GM19468 (cell line): ENCODE measurements at regions not wholly inside any gene's neighbourhood (a gene's known extent, or its start where the extent isn't known, plus 50 kb on each side); places are given as distances from the start of the nearest gene placed in this dataset.
"Not testable (repeated sequence)": the region's sequence is repeated elsewhere in the genome, so short reads cannot be mapped to it uniquely, and the experiment has no call there.

Experiments
- ATAC-seq: cut with Tn5 transposase; IDR thresholded peaks from one replicate; pipeline ENCODE4 v1.9.1; 2021; ENCODE audit warnings: mild to moderate bottlenecking, moderate library complexity, moderate number of reproducible peaks; ENCODE audit not compliant: unreplicated experiment; ENCODE audit errors: extremely low read depth

DNA sequence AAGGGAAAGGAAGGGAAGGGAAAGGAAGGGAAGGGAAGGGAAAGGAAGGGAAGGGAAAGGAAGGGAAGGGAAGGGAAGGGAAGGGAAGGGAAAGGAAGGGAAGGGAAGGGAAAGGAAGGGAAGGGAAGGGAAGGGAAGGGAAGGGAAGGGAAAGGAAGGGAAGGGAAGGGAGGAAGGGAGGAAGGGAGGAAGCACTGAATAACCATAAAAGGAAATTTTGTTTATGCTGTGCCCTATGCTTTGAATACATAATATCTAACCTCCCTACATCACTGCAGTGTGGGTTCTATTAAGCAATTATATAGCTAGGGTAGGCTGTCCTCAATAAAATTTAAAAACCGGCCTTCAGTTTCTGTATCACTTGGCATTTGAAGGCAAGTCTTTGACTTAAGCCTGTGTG is 346.6 kb downstream of the SLC7A11 start:
- ATAC-seq, result not testable (repeated sequence)

DNA sequence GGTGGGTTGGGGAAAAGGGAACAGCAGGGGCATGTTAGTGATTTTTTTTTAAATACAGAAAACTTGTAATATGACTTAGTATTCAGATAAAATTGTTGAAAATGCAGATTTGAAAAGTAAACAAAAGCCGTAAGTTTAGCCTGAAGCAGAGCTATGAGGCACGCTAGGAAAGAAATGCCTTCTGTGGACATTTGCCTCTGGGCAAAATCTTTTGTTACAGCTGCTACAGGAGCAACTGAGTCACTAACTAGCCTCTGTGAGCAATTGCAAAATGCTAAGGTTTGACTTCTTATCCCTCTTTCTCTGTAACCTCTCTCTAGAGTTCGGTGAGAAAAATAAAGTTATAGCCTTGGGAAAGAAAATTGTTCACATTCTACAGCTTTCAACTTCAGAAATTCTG is 350.0 kb downstream of the SLC7A11 start:
- ATAC-seq, result no peak

DNA sequence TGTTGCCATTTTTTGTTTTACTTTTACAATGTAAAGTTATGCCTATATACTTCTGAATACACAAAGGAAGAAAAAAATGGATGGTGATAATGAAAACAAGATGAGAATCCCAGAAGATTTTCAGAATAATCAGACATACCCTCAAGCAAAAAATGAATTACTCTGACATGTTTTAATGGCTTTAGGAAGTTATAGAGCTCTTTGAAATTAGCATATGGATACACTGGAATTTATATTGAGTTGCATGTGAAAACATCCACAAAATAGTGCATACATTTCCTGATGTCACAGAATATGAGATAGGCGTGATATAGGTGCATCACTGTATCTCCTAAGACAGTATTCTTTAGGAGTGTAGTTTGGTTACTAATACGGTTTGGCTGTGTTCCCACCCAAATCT is 351.3 kb downstream of the SLC7A11 start:
- no peak for ATAC-seq

DNA sequence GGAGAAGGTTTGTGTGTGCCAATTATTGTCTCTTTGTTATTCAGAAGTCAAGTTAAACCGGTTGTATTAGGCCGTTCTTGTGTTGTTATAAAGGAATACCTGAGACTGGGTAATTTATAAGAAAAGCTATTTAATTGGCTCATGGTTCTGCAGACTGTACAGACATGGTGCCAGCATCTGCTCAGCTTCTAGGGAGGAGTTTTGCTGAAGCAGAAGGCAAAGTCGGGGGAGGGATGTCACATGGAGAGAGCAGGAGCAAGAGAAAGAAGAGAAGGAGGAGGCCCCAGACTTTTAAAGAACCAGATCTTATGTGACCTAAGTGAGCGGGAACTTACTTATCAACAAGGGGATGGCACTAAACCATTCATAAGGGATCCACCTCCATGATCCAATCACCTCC is 349.3 kb upstream of the PCDH18 start:
- ATAC-seq, result no peak

DNA sequence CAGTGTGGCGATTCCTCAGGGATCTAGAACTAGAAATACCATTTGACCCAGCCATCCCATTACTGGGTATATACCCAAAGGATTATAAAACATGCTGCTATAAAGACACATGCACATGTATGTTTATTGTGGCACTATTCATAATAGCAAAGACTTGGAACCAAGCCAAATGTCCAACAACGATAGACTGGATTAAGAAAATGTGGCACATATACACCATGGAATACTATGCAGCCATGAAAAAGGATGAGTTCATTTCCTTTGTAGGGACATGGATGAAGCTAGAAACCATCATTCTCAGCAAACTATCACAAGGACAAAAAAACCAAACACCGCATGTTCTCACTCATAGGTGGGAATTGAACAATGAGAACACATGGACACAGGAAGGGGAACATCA is 335.8 kb upstream of the PCDH18 start:
- not testable (repeated sequence) for ATAC-seq

DNA sequence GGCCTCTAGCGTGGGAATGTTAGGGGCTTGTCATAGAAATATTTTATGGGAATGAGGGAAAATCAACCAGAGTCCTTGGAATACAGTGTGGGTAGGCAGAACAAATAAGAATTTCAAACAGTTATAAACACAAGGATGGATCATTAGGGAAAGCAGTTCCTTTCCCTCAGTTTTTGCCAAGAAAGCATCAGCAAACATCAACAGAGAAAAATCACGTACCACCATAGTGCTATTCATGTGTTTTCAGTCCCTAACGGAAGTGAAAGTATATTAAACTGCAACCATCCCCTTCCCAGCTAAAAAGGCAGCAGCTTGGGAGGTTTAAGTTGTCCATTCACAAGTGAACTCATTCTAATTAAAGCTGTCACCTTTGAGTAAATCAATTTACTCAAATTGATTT is 334.4 kb upstream of the PCDH18 start:
- no peak for ATAC-seq

DNA sequence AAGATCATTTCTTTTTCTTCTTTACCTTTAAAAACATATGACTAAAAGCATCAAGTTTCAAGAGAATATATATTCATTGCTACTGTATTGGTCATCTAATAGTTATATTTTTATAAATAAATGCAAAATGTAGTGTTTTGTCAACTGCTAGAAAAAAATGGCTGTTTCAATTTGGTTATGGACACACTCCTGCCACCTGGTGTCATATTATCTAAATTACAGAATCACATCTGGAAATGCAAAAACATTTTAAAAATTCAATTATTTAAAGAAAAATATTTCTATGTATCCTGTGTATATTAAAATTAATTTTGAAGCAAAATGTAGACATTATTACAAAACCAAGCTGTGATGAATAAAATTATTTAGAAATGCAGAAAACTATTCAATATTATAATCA is 329.4 kb upstream of the PCDH18 start:
- ATAC-seq, result no peak

DNA sequence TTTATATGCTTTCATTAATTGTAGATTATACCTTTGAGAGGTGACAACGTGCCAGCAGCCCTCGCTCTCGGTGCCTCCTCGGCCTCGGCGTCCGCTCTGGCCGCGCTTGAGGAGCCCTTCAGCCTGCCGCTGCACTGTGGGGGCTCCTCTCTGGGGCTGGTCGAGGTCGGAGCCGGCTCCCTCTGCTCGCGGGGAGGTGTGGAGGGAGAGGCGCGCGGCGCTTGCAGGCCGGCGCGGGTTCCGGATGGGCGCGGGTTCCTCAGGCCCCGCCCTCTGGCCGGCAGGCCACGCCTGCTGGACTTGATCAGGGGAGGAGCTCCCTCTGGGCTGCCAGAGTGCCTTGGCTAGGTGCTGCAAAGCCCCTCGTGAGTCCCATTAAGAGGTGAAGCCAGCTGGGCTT is 321.1 kb upstream of the PCDH18 start:
- no peak for ATAC-seq

DNA sequence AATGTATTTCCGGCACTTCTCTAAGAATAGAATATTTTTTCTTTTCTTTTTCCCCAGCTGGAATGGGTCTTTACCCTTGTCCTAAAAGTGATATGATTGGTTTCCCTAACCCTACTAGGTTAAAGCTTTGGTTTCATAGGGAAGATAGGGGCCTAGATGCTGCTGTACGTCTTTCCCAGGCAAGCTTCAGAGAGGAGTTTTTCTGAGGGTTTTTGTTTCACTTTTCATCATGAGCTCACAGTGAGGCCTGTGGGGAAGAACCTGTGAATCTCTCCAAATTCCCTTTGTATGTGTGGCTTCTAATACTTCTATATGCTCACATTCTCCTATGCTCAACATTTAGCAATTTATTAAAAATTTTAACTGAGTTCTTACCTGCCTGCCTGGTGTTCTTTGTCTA is 320.0 kb upstream of the PCDH18 start:
- no peak for ATAC-seq

DNA sequence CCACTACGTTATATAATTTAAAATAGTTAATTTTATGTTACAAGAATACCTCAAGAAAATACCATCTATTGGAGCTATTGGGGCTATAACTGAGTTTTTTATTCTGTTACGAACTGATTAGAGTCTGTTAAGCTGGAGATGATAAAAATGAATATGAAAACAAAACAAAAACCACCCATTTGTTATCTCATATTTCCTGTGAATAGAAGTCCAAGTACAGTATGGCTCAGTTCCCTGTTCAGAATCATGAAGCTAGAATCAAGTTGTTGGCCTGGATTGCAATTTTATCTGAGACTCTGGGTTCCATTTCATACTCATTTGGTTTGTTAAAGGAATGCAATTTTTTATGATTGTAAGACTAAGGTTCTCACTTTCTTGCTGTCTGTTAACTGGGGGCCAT is 319.1 kb upstream of the PCDH18 start:
- no peak for ATAC-seq

DNA sequence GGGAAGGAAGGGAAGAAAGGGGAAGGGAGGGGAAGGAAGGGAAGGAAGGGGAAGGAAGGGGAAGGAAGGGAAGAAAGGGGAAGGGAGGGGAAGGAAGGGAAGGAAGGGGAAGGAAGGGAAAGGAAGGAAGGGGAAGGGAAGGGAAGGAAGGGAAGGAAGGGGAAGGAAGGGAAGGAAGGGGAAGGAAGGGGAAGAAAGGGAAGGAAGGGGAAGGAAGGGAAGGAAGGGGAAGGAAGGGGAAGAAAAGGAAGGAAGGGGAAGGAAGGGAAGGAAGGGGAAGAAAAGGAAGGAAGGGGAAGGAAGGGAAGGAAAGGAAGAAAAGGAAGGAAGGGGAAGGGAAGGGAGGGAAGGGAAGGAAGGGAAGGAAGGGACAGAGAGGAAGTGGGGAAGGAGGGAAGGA is 295.7 kb upstream of the PCDH18 start:
- ATAC-seq, result not testable (repeated sequence)

DNA sequence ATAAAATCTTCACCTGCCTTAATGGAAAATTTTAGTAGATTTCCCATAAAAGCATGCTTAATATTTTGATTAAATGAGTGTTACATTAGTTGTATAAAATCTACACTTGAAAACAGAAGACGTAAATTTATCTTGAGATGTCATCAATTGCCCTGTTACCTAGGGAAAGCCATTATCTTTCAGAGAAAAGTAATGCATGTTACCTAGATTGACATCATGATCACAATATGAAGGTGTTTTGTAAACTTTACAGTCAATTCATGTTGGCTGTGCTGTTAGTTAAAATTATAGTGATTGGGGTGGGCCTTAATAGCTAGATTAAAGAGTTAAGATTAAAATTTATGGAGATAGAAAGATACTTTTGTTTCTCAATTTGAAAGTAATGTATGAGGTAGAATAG is 293.2 kb upstream of the PCDH18 start:
- ATAC-seq, result no peak

DNA sequence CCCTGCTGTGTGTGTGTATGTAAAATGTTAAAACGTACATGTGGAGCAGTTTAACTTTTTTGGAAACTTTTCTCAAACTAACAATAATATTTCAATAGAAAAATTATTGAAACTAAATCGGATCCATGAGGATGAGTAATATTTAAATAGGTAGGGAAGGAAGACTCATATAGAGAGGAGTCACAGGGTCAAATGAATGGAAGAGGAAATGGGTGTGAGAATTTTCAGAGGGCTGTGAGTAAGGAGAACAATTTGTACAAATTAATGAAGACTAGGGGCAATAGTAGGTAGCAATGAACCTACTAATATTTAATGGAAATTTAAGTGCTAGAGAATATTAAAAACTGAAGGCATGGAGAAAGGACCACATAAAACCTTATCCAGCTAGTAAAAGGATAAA is 290.7 kb upstream of the PCDH18 start:
- no peak for ATAC-seq

DNA sequence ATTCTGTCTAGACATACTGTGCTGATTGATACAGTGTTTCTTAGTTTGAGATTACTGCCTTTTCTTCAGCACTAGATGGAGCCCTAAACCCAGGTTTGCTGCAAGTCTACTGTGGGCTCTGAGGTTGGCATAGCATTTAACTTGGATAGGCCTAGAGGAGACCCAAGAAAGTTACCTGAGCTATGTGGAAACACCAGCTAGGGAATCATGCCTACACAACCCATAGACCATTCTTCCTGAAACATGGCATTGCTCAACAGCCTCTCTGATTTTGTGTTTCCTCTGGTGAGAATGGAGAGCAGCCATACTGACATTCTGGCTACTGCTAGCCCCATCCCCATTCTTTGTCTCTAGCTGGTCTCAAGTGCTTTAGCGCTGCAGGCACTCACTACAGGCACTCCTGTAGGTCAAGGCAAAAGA is 287.7 kb upstream of the PCDH18 start:
- peak; percentile 80 for ATAC-seq

DNA sequence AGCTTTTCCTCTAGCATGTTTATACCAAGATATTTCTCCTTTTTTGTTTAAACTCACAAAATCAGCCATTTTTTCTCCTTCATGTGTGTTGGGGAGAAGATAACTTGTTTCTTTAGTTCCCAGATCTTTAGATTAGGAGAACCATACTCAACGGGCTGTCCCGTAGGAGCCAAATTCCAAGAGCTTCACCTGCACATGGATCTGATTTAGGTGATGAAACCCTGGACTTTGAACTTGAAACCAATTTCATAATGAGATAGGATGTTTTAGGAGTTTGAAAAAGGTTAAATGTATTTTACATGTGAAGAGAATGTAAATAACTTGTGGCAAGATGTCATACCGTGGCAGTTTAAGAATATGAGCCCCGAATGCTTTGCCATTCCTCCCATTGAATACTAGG is 280.0 kb upstream of the PCDH18 start:
- no peak for ATAC-seq

DNA sequence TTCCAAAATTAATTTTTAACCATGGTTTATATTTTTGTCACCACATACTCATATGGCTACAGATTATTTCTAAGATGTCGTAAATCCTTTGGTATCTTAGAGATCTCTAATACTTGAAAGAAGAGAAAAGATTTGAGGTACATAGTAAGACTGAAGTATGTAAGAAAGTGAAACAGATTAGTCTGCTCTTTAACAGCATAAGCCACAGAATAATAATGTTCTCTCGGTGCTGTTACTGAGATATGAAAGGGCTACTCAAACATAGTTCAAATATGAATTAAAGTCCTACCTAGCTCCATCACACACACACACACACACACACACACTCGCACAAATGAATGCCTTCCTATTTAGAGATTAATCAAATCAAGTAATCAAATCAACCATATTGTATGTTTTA is 274.1 kb upstream of the PCDH18 start:
- ATAC-seq, result no peak

DNA sequence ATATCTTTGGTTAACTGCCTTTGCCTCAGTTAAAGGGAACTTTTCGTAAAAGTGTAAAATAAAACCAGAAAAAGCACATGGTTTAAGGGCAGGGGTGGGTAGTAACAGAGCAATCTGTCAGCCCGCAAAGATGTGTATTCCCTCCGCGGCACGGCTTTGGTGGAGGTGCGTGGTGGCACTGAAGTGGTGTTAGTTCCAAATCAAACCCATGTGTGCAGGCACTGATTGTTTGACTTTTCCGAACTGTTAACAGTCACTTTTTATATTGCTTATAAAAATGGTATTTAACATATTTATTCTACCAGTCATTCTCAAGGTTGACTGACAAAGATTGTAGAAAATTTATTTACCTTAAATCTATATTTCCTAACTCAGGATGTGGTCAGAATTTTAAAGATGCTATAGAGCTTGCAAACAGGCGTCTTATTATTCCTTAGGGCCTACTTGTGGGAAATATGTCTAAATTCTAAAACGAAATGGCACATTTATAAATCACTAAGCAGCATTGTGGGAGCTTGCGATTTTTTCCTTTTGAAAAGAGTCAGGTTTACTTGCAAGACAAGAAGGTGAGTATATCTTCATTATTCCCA is 272.7 kb upstream of the PCDH18 start:
- no peak for ATAC-seq

DNA sequence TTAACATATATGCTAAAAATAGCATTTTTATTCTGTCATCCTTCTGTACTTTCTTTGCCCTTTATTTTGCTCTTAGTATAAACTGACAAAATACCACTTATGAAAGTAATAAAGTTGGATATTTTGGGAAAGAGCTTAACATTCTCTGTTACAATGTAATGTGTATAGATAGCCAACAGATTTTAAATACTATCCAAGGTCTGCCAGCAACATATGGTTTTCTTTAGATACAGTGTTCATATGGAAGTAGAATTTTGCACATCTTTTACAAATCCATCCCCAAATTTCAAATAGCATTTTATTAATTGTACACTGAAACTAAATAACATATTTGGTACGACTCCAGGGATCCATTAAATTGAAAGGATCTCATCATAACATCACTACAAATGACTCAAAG is 268.6 kb upstream of the PCDH18 start:
- ATAC-seq, result no peak

DNA sequence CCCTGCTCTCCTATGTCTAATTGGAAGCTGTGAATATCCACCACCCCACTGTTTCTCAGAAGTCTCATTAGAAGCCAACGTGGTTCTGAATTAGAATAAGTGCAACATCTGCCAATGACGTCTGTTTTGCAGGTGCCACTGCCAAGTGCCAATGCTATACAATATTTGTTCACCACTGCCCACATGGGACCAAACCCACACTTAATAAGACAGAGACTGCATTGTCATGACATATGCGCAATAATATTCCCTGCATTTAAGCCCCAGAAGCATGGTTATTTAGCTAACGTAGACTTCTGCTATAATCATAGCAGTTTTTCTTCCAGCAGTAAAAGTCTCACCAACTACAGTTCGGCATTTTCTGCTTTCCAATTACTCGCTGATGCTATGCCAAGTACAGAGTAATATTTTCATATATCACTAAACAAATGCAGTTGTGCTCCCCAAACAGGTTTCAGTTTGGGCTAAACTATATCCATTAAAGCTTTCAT is 262.5 kb upstream of the PCDH18 start:
- ATAC-seq, result no peak

DNA sequence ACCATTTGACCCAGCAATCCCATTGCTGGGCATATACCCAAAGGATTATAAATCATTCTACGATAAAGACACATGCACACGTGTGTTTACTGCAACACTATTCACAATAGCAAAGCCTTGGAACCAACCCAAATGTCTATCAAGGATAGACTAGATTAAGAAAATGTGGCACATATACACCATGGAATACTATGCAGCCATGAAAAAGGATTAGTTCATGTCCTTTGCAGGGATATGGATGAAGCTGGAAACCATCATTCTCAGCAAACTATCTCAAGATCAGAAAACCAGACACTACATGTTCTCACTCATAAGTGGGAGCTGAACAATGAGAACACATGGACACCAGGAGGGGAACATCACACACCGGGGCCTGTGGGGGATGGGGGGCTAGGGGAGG is 257.0 kb upstream of the PCDH18 start:
- ATAC-seq, result not testable (repeated sequence)

DNA sequence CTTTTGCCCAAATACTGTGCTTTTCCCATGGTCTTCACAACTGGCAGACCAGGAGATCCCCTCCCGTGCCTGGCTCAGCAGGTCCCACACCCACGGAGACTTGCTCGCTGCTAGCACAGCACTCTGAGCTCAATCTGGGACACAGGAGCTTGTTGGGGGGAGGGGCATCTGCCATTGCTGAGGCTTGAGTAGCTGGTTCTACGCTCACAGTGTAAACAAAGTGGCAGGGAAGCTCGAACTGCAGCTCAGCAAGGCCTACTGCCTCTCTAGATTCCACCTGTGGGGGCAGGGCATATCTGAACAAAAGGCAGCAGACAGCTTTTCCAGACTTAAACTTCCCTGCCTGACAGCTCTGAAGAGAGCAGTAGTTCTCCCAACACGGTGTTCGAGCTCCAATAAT is 251.6 kb upstream of the PCDH18 start:
- not testable (repeated sequence) for ATAC-seq

DNA sequence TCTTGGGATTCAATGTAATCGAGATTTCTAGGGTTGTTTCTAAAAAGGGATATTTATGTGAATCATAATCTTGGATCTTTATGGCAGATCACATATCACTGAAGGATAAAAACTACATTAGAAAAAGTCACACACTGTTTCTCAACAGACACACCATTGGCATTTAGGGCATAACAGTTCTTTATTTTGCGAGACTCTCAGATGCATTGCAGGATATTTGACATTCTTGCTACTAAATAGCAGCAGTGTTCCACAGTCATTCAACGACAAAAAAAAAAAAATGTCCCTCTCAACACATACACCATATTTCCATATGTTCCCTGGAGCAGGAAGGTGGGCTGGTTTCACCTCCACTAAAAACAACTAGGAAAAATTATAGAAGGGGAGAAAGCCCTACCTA is 243.4 kb upstream of the PCDH18 start:
- no peak for ATAC-seq

DNA sequence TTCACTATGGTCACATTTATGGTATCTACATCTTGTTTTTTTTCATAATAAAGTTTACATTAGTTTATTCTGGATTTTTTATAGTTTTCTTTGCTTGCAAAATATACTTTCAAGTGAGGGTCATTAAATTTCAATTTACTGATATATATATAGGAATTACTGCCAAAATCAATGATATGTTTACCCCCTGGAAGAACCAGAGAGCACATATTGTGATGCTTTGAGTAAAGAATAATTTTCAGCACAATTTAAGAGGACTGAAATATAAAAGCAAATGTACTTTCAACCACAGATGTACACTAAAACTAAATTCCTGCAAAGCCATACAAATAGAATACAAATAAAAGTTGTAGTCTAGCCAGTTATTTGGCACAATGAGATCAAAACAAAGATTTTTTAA is 242.2 kb upstream of the PCDH18 start:
- ATAC-seq, result no peak
